Fibroblast of villous mesenchyme (primary cell): ENCODE measurements at regions not wholly inside any gene's neighbourhood (a gene's known extent, or its start where the extent isn't known, plus 50 kb on each side); places are given as distances from the start of the nearest gene placed in this dataset.
"Not testable (repeated sequence)": the region's sequence is repeated elsewhere in the genome, so short reads cannot be mapped to it uniquely, and the experiment has no call there.

Experiments used
- DNase-seq: peaks from one replicate; pipeline ENCODE4 v3.0.0-alpha.2; 2010; ENCODE audit warnings: low read depth
- H3K4me3 ChIP-seq: 2 replicates; pipeline ENCODE4 v1.5.1; 2011; ENCODE audit warnings: low read depth, mild to moderate bottlenecking, low read length
- TF ChIP-seq, protein P1 (sequence below): IDR thresholded peaks from 2 replicates; pipeline ENCODE4 v1.5.1; 2012; ENCODE audit warnings: low read depth, mild to moderate bottlenecking, low read length; ENCODE audit not compliant: insufficient read depth

DNA sequence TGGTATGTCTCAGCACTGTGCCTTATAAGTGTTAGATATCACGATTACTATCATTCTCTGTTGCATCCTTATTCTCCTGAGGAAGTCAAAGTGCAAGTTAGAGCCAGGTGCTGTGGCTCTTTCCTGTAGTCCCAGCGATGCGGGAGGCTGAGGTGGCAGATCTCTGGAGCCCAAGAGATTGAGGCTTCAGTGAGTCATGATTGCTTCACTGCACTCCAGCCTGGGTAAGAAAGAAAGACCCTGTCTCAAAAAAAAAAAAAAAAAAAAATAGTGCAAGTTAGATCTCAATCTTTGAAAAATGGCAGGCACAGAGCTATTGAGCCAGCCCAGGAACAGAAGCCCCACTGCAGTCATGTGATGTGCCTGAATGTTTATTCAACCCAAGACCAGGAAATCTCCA lies 147.8 kb upstream of the POGK start:
- H3K4me3 ChIP-seq = no peak overlapping the region
- TF ChIP-seq, protein P1, sequence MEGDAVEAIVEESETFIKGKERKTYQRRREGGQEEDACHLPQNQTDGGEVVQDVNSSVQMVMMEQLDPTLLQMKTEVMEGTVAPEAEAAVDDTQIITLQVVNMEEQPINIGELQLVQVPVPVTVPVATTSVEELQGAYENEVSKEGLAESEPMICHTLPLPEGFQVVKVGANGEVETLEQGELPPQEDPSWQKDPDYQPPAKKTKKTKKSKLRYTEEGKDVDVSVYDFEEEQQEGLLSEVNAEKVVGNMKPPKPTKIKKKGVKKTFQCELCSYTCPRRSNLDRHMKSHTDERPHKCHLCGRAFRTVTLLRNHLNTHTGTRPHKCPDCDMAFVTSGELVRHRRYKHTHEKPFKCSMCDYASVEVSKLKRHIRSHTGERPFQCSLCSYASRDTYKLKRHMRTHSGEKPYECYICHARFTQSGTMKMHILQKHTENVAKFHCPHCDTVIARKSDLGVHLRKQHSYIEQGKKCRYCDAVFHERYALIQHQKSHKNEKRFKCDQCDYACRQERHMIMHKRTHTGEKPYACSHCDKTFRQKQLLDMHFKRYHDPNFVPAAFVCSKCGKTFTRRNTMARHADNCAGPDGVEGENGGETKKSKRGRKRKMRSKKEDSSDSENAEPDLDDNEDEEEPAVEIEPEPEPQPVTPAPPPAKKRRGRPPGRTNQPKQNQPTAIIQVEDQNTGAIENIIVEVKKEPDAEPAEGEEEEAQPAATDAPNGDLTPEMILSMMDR = no peak
- DNase-seq = no peak

DNA sequence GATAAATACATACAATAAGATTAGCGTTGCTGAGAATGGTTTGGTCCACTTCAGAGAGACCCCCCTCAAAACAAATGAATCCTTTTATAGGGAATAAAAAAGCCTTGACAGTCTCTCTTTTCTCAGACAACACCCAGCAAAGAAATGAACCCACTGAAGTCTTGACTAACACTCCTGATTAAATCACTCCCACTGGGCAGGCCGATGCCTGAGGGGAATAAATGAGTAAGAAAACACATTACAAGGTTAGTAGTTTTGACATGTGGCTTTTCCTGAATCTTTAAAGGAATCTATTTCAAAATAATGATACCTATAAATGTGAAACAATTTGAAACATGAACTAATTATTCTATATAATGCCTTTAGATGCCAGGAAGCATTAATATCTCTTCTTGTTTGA lies 146.9 kb upstream of the POGK start:
- H3K4me3 ChIP-seq = no peak overlapping the region
- TF ChIP-seq, protein P1 = no peak
- no peak for DNase-seq

DNA sequence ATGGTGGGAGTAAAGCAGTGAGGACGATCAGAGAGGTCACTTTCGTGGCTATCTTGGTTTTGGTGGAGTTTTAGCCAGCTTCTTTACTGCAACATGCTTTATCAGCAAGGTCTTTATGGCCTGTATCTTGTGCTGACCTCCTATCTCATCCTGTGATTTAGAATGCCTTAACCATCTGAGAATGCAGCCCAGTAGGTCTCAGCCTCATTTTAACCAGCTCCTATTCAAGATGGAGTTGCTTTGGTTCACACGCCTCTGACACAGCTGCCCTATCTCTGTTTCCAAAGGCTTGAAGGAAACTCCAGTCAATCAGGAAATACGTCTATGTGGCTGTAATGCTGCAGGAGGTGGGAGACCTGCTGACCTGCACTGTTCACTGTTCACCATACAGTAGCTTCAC lies 146.1 kb upstream of the POGK start:
- DNase-seq = no peak
- no peak overlapping the region for H3K4me3 ChIP-seq
- TF ChIP-seq, protein P1 = no peak

DNA sequence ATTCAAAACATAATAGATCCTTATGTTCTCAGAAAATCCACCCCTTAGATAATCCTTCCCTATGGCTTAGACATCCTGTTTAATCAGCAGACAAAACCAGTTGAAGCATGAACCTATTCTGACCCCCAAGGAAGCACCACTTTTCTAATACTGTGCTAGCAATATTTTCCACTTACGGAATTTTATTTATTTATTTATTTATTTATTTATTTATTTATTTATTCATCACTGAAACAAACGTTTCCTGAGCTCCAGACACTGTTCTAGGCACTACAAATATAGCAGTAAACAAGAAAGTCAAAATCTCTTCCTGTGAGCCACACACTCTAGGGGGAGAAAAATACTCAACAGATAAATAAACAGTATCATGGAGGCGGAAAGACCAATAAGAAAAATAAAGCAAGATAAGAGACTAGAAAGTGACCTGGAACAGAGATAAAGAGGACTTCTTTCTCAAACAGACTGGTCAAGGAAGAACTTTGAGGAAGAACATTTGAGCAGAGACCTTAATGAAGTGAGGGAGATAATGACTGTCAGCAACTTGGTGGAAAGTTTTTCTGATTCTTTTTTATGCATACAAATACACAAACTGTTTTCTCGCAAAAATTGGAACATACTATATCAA lies 145.5 kb upstream of the POGK start:
- TF ChIP-seq, protein P1 = no peak
- H3K4me3 ChIP-seq = no peak overlapping the region
- no peak for DNase-seq

DNA sequence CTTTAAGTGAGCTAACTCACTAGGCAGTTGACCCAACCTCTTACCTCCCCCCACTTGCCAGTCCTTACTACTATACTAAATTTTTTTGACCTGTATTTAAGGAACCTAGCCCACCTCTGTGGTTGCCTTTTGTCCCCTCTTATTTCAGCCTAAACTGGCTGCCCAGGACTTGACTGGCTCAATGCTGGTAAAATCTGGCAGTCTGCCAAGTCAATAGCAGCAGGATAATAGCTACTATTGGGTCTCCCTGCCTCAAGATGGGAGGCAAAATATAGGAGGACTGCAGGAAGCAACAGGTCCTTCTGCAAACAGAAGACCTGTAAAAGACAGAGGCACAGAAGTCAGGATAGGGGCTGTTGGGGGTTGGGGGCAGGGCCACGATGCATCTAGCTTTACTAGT lies 144.2 kb upstream of the POGK start:
- TF ChIP-seq, protein P1 = no peak
- DNase-seq = no peak

DNA sequence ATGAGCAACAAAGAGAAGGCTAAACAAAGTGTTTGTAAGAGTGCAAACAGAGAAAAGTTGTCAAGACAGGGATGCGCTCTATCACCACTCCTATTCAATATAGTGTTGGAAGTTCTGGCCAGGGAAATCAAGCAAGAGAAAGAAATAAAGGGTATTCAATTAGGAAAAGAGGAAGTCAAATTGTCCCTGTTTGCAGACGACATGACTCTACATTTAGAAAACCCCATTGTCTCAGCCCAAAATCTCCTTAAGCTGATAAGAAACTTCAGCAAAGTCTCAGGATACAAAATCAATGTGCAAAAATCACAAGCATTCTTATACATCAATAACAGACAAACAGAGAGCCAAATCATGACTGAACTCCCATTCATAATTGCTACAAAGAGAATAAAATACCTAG lies 143.4 kb upstream of the POGK start:
- H3K4me3 ChIP-seq, DNase-seq: not testable (repeated sequence)

More for the DNA sequence above, 144.2 kb upstream of the POGK start:
- H3K4me3 ChIP-seq = no peak overlapping the region

DNA sequence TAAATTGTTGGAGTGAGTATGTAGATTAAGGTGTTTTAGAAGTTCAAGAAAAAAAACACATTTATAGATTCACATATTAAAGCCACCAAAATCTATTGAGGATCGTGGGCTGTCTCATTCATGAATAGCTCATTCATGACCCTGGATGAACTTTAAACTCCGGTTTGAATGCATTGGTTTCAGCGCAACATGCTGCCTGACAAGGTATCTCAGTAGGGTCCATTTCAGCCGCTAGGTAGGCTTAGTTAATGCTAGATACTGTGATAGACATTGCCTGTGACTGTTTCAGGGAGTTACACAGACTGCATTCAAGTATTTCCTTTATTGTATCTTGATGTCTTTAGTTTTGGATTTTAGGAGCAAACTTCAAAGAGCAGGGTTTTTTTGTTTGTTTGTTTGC lies 140.5 kb upstream of the POGK start:
- TF ChIP-seq, protein P1 = no peak
- H3K4me3 ChIP-seq = no peak overlapping the region
- no peak for DNase-seq
